Vagina (tissue), 2 donors: ENCODE measurements at regions not wholly inside any gene's neighbourhood (a gene's known extent, or its start where the extent isn't known, plus 50 kb on each side); places are given as distances from the start of the nearest gene placed in this dataset.

Experiments
- DNase-seq, 2 donors: peaks; one replicate each; pipeline ENCODE4 v3.0.0-alpha.2; 2017; ENCODE audit errors: extremely low spot score in 2 of 2
- H3K27ac ChIP-seq: fragments of 200-600 bp; sonication (generic); one replicate; pipeline ENCODE4 v1.5.1; 2019
- H3K27me3 ChIP-seq: fragments of 200-600 bp; sonication (generic); one replicate; pipeline ENCODE4 v1.5.1; 2019
- H3K36me3 ChIP-seq, 2 donors: fragments of 200-600 bp; sonication (generic); one replicate each; pipeline ENCODE4 v1.5.1; 2017 to 2019
- H3K4me1 ChIP-seq: fragments of 200-600 bp; sonication (generic); one replicate; pipeline ENCODE4 v1.5.1; 2019
- H3K4me3 ChIP-seq, 2 donors: fragments of 200-600 bp; sonication (generic); 1 replicate in 1 of 2; 2 replicates in 1 of 2; pipeline ENCODE4 v1.5.1; 2016 to 2019
- H3K9me3 ChIP-seq: fragments of 200-600 bp; sonication (generic); one replicate; pipeline ENCODE4 v1.5.1; 2019
- CTCF ChIP-seq, 3 experiments: fragments of 450-650 bp in 2 of 3; fragments of 200-600 bp in 1 of 3; sonication (generic) in 1 of 3; IDR thresholded peaks; one replicate each; pipeline ENCODE4 v1.5.1; 2017 to 2019; ENCODE audit warnings: antibody characterized with exemption in 3 of 3, mild to moderate bottlenecking in 2 of 3, moderate library complexity in 2 of 3
- POLR2A ChIP-seq, 2 donors: fragments of 450-650 bp; IDR thresholded peaks; one replicate each; pipeline ENCODE4 v1.6.1; 2017; ENCODE audit warnings: antibody characterized with exemption in 2 of 2, mild to moderate bottlenecking in 2 of 2, moderate library complexity in 2 of 2
- POLR2AphosphoS5 ChIP-seq, 2 donors: sonication (generic); formaldehyde crosslinking; IDR thresholded peaks; one replicate each; pipeline ENCODE4 v1.9.0; 2017; ENCODE audit warnings: antibody characterized with exemption in 2 of 2, mild to moderate bottlenecking in 2 of 2, low read depth in 1 of 2; ENCODE audit not compliant: insufficient read depth in 1 of 2
- intact Hi-C: fragments of 100-400 bp; cut with DNase I; formaldehyde crosslinking; loops from one replicate; pipeline ENCODE4 v1.15.1; 2023

GRCh38 chr15:61396235-61396919 lies 167.3 kb upstream of the RORA start:
- Histone ChIP-seq H3K27ac (no peak overlapping the region), H3K9me3 (no peaks in the 10 kb centered on the region), H3K4me1 (no peaks in the 10 kb centered on the region), H3K36me3 (no peaks in the 10 kb centered on the region), H3K4me3 (no peak overlapping the region), H3K27me3 (no peaks in the 10 kb centered on the region)
- no peak for DNase-seq
- intact Hi-C loops, result no loop called here
- no peak for TF ChIP-seq CTCF (IDR thresholded peaks at IDR 0.05)
- TF ChIP-seq POLR2A (IDR thresholded peaks at IDR 0.05), result no peak
- no peak for TF ChIP-seq POLR2AphosphoS5 (IDR thresholded peaks at IDR 0.05; ENCODE audit: insufficient read depth in 1 of 2, low read depth in 1 of 2)

- TF ChIP-seq CTCF (IDR thresholded peaks at IDR 0.05) (no peak), POLR2AphosphoS5 (IDR thresholded peaks at IDR 0.05; ENCODE audit: insufficient read depth in 1 of 2, low read depth in 1 of 2) (no peak)
- Histone ChIP-seq H3K27me3 (no peaks in the 10 kb centered on the region), H3K9me3 (no peaks in the 10 kb centered on the region), H3K4me3 (no peak overlapping the region), H3K36me3 (no peaks in the 10 kb centered on the region), H3K27ac (no peak overlapping the region), H3K4me1 (no peaks in the 10 kb centered on the region)
- intact Hi-C loops, result no loop called here
- no peak for DNase-seq
These were observed 164.8 kb upstream of the RORA start for GRCh38 chr15:61393949-61394348.

- TF ChIP-seq POLR2A (IDR thresholded peaks at IDR 0.05) (no peak), POLR2AphosphoS5 (IDR thresholded peaks at IDR 0.05; ENCODE audit: insufficient read depth in 1 of 2, low read depth in 1 of 2) (no peak), CTCF (IDR thresholded peaks at IDR 0.05) (no peak)
- Histone ChIP-seq H3K4me1 (no peaks in the 10 kb centered on the region), H3K27ac (no peak overlapping the region), H3K9me3 (no peaks in the 10 kb centered on the region), H3K4me3 (no peak overlapping the region), H3K27me3 (no peaks in the 10 kb centered on the region), H3K36me3 (no peaks in the 10 kb centered on the region)
- DNase-seq, result no peak
- intact Hi-C loops, result no loop called here
These were observed 164.4 kb upstream of the RORA start for GRCh38 chr15:61393524-61393923.

- Histone ChIP-seq H3K4me3 (no peak overlapping the region), H3K36me3 (no peaks in the 10 kb centered on the region), H3K9me3 (no peaks in the 10 kb centered on the region), H3K27me3 (no peaks in the 10 kb centered on the region), H3K27ac (no peak overlapping the region), H3K4me1 (no peaks in the 10 kb centered on the region)
- DNase-seq, result no peak
- no peak for TF ChIP-seq POLR2AphosphoS5 (IDR thresholded peaks at IDR 0.05; ENCODE audit: insufficient read depth in 1 of 2, low read depth in 1 of 2)
- no peak for TF ChIP-seq CTCF (IDR thresholded peaks at IDR 0.05)
- no peak for TF ChIP-seq POLR2A (IDR thresholded peaks at IDR 0.05)
- intact Hi-C loops, result no loop called here
These were observed 161.0 kb upstream of the RORA start for GRCh38 chr15:61390138-61390537.

- intact Hi-C loops, result no loop called here
- Histone ChIP-seq H3K9me3 (no peaks in the 10 kb centered on the region), H3K27ac (no peak overlapping the region), H3K36me3 (no peaks in the 10 kb centered on the region), H3K4me3 (no peak overlapping the region), H3K4me1 (no peaks in the 10 kb centered on the region), H3K27me3 (no peaks in the 10 kb centered on the region)
- TF ChIP-seq CTCF (IDR thresholded peaks at IDR 0.05), result no peak
- no peak for TF ChIP-seq POLR2A (IDR thresholded peaks at IDR 0.05)
- no peak for TF ChIP-seq POLR2AphosphoS5 (IDR thresholded peaks at IDR 0.05; ENCODE audit: insufficient read depth in 1 of 2, low read depth in 1 of 2)
- no peak for DNase-seq
These were observed 160.4 kb upstream of the RORA start for GRCh38 chr15:61389334-61390028.
